Upper lobe of right lung (tissue), 1 donor: ENCODE measurements at regions not wholly inside any gene's neighbourhood (a gene's known extent, or its start where the extent isn't known, plus 50 kb on each side); places are given as distances from the start of the nearest gene placed in this dataset.

Experiments
- ATAC-seq: fragments of 200-7000 bp; cut with Tn5 transposase; one replicate; pipeline ENCODE4 v1.9.1; 2020; ENCODE audit warnings: mild to moderate bottlenecking, moderate library complexity
- DNase-seq: peaks from one replicate; pipeline ENCODE4 v3.0.0-alpha.2; 2020
- H3K27ac ChIP-seq: fragments of 200-600 bp; one replicate; pipeline ENCODE4 v1.8.0; 2022
- H3K27me3 ChIP-seq: fragments of 200-600 bp; one replicate; pipeline ENCODE4 v1.8.0; 2022; ENCODE audit warnings: mild to moderate bottlenecking
- H3K36me3 ChIP-seq: fragments of 200-600 bp; one replicate; pipeline ENCODE4 v1.8.0; 2022
- H3K4me1 ChIP-seq: fragments of 200-600 bp; one replicate; pipeline ENCODE4 v1.8.0; 2022
- H3K4me3 ChIP-seq: fragments of 200-600 bp; one replicate; pipeline ENCODE4 v1.8.0; 2022; ENCODE audit warnings: mild to moderate bottlenecking
- H3K9me3 ChIP-seq: fragments of 200-600 bp; one replicate; pipeline ENCODE4 v1.8.0; 2022
- intact Hi-C: fragments of 100-400 bp; cut with DNase I; formaldehyde crosslinking; loops from one replicate; pipeline ENCODE4 v1.11.0; 2022
- TF ChIP-seq, protein P1 (sequence below): fragments of 200-600 bp; IDR thresholded peaks from one replicate; pipeline ENCODE4 v1.8.0; 2022; ENCODE audit warnings: antibody characterized with exemption
- donor health status: DM: no; HTN: yes; CAD: no; lungs with severe emphysema.

GRCh38 chr3:148095962-148096361, 601.7 kb upstream of the AGTR1 start:
- Histone ChIP-seq H3K4me3 (no peak overlapping the region), H3K27me3 (no peaks in the 10 kb centered on the region), H3K9me3 (no peaks in the 10 kb centered on the region), H3K27ac (no peak overlapping the region), H3K4me1 (no peaks in the 10 kb centered on the region), H3K36me3 (no peaks in the 10 kb centered on the region)
- intact Hi-C loops = no loop called here
- ATAC-seq (no peak), DNase-seq (no peak)
- TF ChIP-seq, protein P1, sequence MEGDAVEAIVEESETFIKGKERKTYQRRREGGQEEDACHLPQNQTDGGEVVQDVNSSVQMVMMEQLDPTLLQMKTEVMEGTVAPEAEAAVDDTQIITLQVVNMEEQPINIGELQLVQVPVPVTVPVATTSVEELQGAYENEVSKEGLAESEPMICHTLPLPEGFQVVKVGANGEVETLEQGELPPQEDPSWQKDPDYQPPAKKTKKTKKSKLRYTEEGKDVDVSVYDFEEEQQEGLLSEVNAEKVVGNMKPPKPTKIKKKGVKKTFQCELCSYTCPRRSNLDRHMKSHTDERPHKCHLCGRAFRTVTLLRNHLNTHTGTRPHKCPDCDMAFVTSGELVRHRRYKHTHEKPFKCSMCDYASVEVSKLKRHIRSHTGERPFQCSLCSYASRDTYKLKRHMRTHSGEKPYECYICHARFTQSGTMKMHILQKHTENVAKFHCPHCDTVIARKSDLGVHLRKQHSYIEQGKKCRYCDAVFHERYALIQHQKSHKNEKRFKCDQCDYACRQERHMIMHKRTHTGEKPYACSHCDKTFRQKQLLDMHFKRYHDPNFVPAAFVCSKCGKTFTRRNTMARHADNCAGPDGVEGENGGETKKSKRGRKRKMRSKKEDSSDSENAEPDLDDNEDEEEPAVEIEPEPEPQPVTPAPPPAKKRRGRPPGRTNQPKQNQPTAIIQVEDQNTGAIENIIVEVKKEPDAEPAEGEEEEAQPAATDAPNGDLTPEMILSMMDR = no peak

GRCh38 chr3:148100476-148100875, 597.2 kb upstream of the AGTR1 start:
- Histone ChIP-seq H3K4me1 (no peaks in the 10 kb centered on the region), H3K27me3 (no peaks in the 10 kb centered on the region), H3K4me3 (no peak overlapping the region), H3K27ac (no peak overlapping the region), H3K36me3 (no peaks in the 10 kb centered on the region), H3K9me3 (no peaks in the 10 kb centered on the region)
- DNase-seq = no peak
- ATAC-seq = no peak
- intact Hi-C loops = no loop called here
- TF ChIP-seq, protein P1 = no peak

- H3K36me3 ChIP-seq = no peaks in the 10 kb centered on the region
- ATAC-seq (no peak), DNase-seq (no peak)
- no peak overlapping the region for H3K4me3 ChIP-seq
- intact Hi-C loops = no loop called here
- no peaks in the 10 kb centered on the region for H3K4me1 ChIP-seq
- H3K27me3 ChIP-seq = no peaks in the 10 kb centered on the region
- TF ChIP-seq, protein P1 = no peak
- no peak overlapping the region for H3K27ac ChIP-seq
- H3K9me3 ChIP-seq = no peaks in the 10 kb centered on the region
These were observed 596.6 kb upstream of the AGTR1 start for GRCh38 chr3:148101061-148101460.

DNA sequence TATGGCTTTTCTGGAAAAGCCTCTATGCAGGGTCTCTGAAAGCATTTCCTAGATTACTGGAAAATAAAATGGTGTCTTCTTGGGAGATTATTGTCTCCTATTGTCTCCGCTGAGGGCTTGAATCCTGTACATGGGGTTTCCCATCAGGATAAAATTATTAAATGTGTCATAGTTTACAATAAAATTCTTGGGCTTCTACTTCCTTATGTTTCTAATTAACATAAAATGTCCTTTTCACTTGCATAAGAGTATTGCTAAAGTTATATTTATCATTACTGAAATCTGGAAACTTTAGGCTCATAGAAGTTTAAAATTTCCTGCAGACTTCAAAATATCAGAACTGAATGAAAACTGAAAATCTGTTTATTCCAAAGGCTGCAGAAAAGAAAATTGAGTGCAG, 595.5 kb upstream of the AGTR1 start:
- intact Hi-C loops = no loop called here
- no peaks in the 10 kb centered on the region for H3K27me3 ChIP-seq
- TF ChIP-seq, protein P1 = no peak
- no peaks in the 10 kb centered on the region for H3K36me3 ChIP-seq
- H3K4me1 ChIP-seq = no peaks in the 10 kb centered on the region
- no peak overlapping the region for H3K4me3 ChIP-seq
- no peak for DNase-seq
- ATAC-seq = no peak
- H3K27ac ChIP-seq = no peak overlapping the region
- H3K9me3 ChIP-seq = no peaks in the 10 kb centered on the region

- TF ChIP-seq, protein P1 = no peak
- Histone ChIP-seq H3K9me3 (no peaks in the 10 kb centered on the region), H3K4me3 (no peak overlapping the region), H3K27me3 (no peaks in the 10 kb centered on the region), H3K27ac (no peak overlapping the region), H3K36me3 (no peaks in the 10 kb centered on the region), H3K4me1 (no peaks in the 10 kb centered on the region)
- intact Hi-C loops = no loop called here
- no peak for ATAC-seq
- no peak for DNase-seq
These were observed 591.6 kb upstream of the AGTR1 start for GRCh38 chr3:148106062-148106461.

DNA sequence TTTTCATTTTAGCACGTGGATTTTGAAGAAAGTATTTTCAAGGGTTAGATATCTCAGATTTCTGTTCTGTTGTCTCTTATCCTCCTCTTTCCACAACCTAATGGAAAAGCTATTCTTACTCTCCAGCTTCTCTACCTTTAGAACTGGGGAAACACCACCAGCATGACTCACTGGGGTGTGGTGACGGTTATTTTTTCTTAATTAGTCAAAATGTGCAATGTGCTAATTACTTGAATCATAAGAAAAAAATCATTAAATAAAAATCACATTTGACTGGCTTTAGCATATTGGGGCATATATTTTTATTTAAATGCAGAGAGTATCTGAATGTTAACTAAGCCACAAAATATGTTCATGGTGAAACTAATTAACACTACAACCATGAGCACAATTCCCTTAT, 570.7 kb upstream of the AGTR1 start:
- ATAC-seq (no peak), DNase-seq (no peak)
- Histone ChIP-seq H3K4me3 (no peak overlapping the region), H3K27ac (no peak overlapping the region), H3K4me1 (no peaks in the 10 kb centered on the region), H3K9me3 (no peaks in the 10 kb centered on the region), H3K27me3 (no peaks in the 10 kb centered on the region), H3K36me3 (no peaks in the 10 kb centered on the region)
- intact Hi-C loops = no loop called here
- TF ChIP-seq, protein P1 = no peak
